Heart right ventricle (tissue), 16 donors: ENCODE measurements at regions not wholly inside any gene's neighbourhood (a gene's known extent, or its start where the extent isn't known, plus 50 kb on each side); places are given as distances from the start of the nearest gene placed in this dataset.

ENCODE experiments used
- ATAC-seq, 8 donors: fragments of 200-7000 bp; cut with Tn5 transposase; one replicate each; pipeline ENCODE4 v1.9.1; 2020; ENCODE audit warnings: mild to moderate bottlenecking in 8 of 8, moderate library complexity in 8 of 8, moderate number of reproducible peaks in 1 of 8
- DNase-seq, 2 donors: peaks; one replicate each; pipeline ENCODE4 v3.0.0-alpha.2; 2020
- H3K27ac ChIP-seq, 10 donors: fragments of 200-600 bp; sonication (generic) in 2 of 10; one replicate each; pipeline versions ENCODE4 v1.5.0 to v1.8.0; 2020 to 2022; ENCODE audit warnings: mild to moderate bottlenecking in 3 of 10
- H3K27me3 ChIP-seq, 7 donors: fragments of 200-600 bp; one replicate each; pipeline ENCODE4 v1.8.0; 2021 to 2022; ENCODE audit warnings: mild to moderate bottlenecking in 2 of 7
- H3K36me3 ChIP-seq, 9 donors: fragments of 200-600 bp; sonication (generic) in 1 of 9; one replicate each; pipeline versions ENCODE4 v1.5.0 to v1.8.0; 2020 to 2022; ENCODE audit warnings: mild to moderate bottlenecking in 2 of 9
- H3K4me1 ChIP-seq, 9 donors: fragments of 200-600 bp; sonication (generic) in 1 of 9; one replicate each; pipeline versions ENCODE4 v1.5.0 to v1.8.0; 2020 to 2022; ENCODE audit warnings: mild to moderate bottlenecking in 4 of 9
- H3K4me3 ChIP-seq, 10 donors: fragments of 200-600 bp; sonication (generic) in 2 of 10; one replicate each; pipeline versions ENCODE4 v1.5.0 to v1.8.0; 2020 to 2022; ENCODE audit warnings: mild to moderate bottlenecking in 7 of 10, moderate library complexity in 2 of 10
- H3K9me3 ChIP-seq, 11 donors: fragments of 200-600 bp in 10 of 11; sonication (generic) in 2 of 11; one replicate each; pipeline versions ENCODE4 v1.5.0 to v1.8.0; 2013 to 2022; ENCODE audit warnings: mild to moderate bottlenecking in 2 of 11, control low read depth in 1 of 11, moderate library complexity in 1 of 11
- WGBS, 2 donors: extraction: QIAGEN DNeasy Blood & Tissue Kit; methylation state at CpG; one replicate each; pipeline ENCODE4 v1.1.7; 2013; ENCODE audit warnings: inconsistent platforms in 1 of 2; 5-methylcytosine and 5-hydroxymethylcytosine counted together
- intact Hi-C, 10 donors: fragments of 100-400 bp; cut with DNase I; formaldehyde crosslinking; loops; one replicate each; pipeline versions ENCODE4 v1.11.1 to v1.14.2; 2022
- TF ChIP-seq, protein P1 (sequence below), 9 donors: fragments of 200-600 bp; sonication (generic) in 2 of 9; IDR thresholded peaks; one replicate each; pipeline versions ENCODE4 v1.5.0 to v1.8.0; 2021 to 2022; ENCODE audit warnings: antibody characterized with exemption in 9 of 9, mild to moderate bottlenecking in 5 of 9, moderate library complexity in 1 of 9
- donor health status: Arrhythmogenic right ventricular cardiomyopathy.
- donor health status: ischemic (EF 13 %, LVEDD 7.1; RV severe dilation, severe dysfunction).
- donor health status: healthy with polysubstance abuse.
- donor health status: DM: no; HTN: yes; CAD: no.
- donor health status: DM: no; HTN: no; CAD: no.
- donor health status: ischemic (EF 25% LVEDD 6.9; RV normal size, moderate dysfunction).
- donor health status: ischemic (EF 25% LVEDD 5.7; RV mildly dilated, moderate dysfunction).
- donor health status: healthy.
- donor health status: DM: yes; HTN: yes; CAD: no.
- donor health status: Ischemic cardiomyopathy.
- donor health status: ischemic (EF 35%, LVEDD 5.7; RV mildly dilated, moderate dysfunction).
- donor health status: nonischemic (EF 11% LVEDD 7.7; RV severe dilation, severe dysfunction).
- donor health status: DM: yes; HTN: yes; CAD: no.
- donor health status: PGD.
- donor health status: ischemic (EF 29% LVEDD 5.4; RV normal size, mild dysfunction).
- donor health status: nonischemic (EF 23%, LVEDD 6.1; RV moderate dilation, normal function).

DNA sequence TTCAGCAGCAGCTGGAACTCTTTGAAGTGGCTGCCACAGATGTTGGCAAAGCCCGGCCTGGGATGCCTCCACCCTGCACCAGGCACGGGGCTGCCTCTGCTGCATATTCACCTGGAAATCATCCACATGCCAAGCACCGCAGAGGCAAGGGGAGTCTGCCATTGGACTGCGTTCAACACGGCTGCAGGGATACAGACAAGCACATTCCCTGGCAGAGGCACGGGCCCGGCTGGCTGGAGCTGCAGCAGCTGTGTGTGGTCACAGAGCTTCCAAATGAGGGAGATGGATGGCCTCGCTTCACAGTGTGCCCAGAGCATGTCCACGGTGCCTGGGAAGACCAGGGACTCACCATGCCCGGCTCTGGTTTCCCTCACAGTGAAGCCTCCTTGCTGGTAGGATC, 1378.9 kb downstream of the TBC1D22A start:
- no peak overlapping the region for H3K4me3 ChIP-seq
- 62 to 64% methylated on average over 10 of the region's 10 CpGs for WGBS, 2 donors
- DNase-seq (no peak), ATAC-seq (peak in 1 of 8 donors; percentile 26)
- intact Hi-C loops: loop anchor here in 1 of 10 donors (10.0 kb wide), 1 partner anchor 76 kb away; no protein-coding TSS in a partner anchor
- H3K27ac ChIP-seq: no peak overlapping the region
- H3K27me3 ChIP-seq: peaks cover 0 to 25% (median 19%) of the 10 kb centered on the region in 7 donors
- TF ChIP-seq, protein P1, sequence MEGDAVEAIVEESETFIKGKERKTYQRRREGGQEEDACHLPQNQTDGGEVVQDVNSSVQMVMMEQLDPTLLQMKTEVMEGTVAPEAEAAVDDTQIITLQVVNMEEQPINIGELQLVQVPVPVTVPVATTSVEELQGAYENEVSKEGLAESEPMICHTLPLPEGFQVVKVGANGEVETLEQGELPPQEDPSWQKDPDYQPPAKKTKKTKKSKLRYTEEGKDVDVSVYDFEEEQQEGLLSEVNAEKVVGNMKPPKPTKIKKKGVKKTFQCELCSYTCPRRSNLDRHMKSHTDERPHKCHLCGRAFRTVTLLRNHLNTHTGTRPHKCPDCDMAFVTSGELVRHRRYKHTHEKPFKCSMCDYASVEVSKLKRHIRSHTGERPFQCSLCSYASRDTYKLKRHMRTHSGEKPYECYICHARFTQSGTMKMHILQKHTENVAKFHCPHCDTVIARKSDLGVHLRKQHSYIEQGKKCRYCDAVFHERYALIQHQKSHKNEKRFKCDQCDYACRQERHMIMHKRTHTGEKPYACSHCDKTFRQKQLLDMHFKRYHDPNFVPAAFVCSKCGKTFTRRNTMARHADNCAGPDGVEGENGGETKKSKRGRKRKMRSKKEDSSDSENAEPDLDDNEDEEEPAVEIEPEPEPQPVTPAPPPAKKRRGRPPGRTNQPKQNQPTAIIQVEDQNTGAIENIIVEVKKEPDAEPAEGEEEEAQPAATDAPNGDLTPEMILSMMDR (IDR thresholded peaks at IDR 0.05): no peak
- H3K4me1 ChIP-seq: no peaks in the 10 kb centered on the region
- H3K36me3 ChIP-seq: no peaks in the 10 kb centered on the region
- H3K9me3 ChIP-seq: no peaks in the 10 kb centered on the region

DNA sequence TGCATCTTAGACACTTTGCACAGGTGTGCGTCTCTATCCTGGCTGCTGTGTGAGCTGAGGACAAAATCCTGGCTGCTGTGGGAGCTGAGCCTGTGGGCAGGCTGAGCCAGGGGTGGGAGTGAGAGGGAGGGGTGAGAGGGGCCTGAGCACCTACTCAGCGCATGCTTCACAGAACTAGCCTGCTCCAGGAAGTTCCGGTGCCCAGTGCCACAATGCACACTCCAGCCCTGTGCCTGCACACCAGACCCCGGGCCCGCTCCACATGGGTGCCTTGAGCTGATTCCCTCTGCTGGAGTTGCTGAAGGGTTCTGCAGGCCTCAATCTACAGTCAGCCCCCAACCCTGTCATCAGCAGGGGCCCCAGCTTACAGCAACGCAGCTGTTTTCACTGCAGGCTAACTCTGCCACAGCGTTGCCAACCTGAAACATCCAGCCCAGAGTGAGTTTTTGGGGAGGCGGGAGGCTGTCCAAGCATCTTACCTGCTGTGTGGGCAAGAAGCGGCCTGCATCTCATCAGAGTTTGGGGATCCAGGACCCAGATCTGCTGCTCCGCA, 1377.9 kb downstream of the TBC1D22A start:
- intact Hi-C loops: loop anchor here in 1 of 10 donors (10.0 kb wide), 1 partner anchor 76 kb away; no protein-coding TSS in a partner anchor
- Histone ChIP-seq H3K27me3 (peaks cover 0 to 21% (median 12%) of the 10 kb centered on the region in 7 donors), H3K4me3 (no peak overlapping the region), H3K4me1 (no peaks in the 10 kb centered on the region), H3K27ac (no peak overlapping the region), H3K36me3 (no peaks in the 10 kb centered on the region), H3K9me3 (no peaks in the 10 kb centered on the region)
- WGBS, 2 donors: 78 to 80% methylated on average over 10 of the region's 10 CpGs
- ATAC-seq (peak in 1 of 8 donors; percentile 25), DNase-seq (no peak)
- TF ChIP-seq, protein P1 (IDR thresholded peaks at IDR 0.05): no peak

DNA sequence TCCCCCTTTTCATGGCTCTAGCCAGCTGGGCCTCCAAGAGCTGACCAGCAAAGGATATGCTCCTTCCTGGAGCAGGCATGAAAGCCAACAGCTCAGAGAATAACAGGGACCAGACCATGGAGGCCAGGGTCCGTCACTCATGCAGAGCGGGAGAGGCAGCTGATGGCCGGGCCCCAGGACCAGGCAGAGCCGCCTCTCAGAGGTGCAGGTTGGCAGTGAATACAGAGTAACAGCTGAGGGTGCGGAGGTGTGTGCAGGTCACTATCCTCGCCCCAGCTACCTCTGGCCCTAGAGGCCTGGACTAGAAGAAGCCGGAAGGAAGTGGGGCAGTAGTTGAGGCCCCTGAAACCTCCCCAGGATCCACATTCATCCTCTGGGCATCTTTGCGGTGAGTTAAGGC, 1377.3 kb downstream of the TBC1D22A start:
- intact Hi-C loops: loop anchor here in 1 of 10 donors (10.0 kb wide), 1 partner anchor 75 kb away; no protein-coding TSS in a partner anchor
- Histone ChIP-seq H3K27ac (no peak overlapping the region), H3K4me3 (no peak overlapping the region), H3K27me3 (peaks cover 0 to 22% (median 6%) of the 10 kb centered on the region in 7 donors), H3K9me3 (peaks cover 0 to 3% (median 0%) of the 10 kb centered on the region in 11 donors), H3K36me3 (no peaks in the 10 kb centered on the region), H3K4me1 (no peaks in the 10 kb centered on the region)
- 84 to 86% methylated on average over 8 of the region's 8 CpGs for WGBS, 2 donors
- TF ChIP-seq, protein P1 (IDR thresholded peaks at IDR 0.05): no peak
- DNase-seq (no peak), ATAC-seq (no peak)

DNA sequence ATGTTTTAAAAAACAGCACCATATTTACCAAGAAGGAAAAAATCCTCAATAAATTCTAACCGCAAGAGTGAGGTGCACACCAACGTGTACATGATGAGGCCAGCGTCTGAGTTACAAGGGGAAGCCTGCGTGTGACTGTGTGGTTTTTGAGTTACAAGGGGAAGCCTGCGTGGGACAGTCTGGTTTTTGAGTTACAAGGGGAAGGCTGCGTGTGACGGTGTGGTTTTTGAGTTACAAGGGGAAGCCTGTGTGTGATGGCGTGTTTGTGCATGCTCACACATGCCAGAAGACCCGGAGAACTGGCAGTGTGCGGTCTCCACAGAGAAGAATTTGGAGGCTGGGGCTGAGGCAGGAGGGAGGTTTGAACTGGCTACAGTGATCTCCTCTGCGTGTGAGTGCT, 1376.4 kb downstream of the TBC1D22A start:
- Histone ChIP-seq H3K36me3 (no peaks in the 10 kb centered on the region), H3K27me3 (peaks cover 0 to 20% (median 3%) of the 10 kb centered on the region in 7 donors), H3K9me3 (peaks cover 0 to 12% (median 0%) of the 10 kb centered on the region in 11 donors), H3K4me3 (no peak overlapping the region), H3K27ac (no peak overlapping the region), H3K4me1 (no peaks in the 10 kb centered on the region)
- 80 to 81% methylated on average over 11 of the region's 11 CpGs for WGBS, 2 donors
- intact Hi-C loops: no loop called here
- no peak for DNase-seq
- ATAC-seq: no peak
- TF ChIP-seq, protein P1 (IDR thresholded peaks at IDR 0.05): no peak
